Limb (tissue), 2 donors: ENCODE measurements at regions not wholly inside any gene's neighbourhood (a gene's known extent, or its start where the extent isn't known, plus 50 kb on each side); places are given as distances from the start of the nearest gene placed in this dataset.

Experiments used
- DNase-seq, 2 donors: peaks; one replicate each; pipeline ENCODE4 v3.0.0-alpha.2; 2016; ENCODE audit errors: extremely low spot score in 2 of 2

- no peak for DNase-seq
Measured at GRCh38 chr12:34526946-34527345, 504.6 kb downstream of the ALG10 start.

GRCh38 chr12:34547276-34547675 lies 525.0 kb downstream of the ALG10 start:
- no peak for DNase-seq

- no peak for DNase-seq
Measured at GRCh38 chr12:34591966-34592365, 569.7 kb downstream of the ALG10 start.

GRCh38 chr12:34595749-34596733 lies 573.7 kb downstream of the ALG10 start:
- DNase-seq = no peak

GRCh38 chr12:34597548-34598351 lies 575.5 kb downstream of the ALG10 start:
- peak in 1 of 2 donors; percentile 16 for DNase-seq

- no peak for DNase-seq
Measured at GRCh38 chr12:34598352-34598827, 576.1 kb downstream of the ALG10 start.

GRCh38 chr12:34598851-34599529 lies 576.7 kb downstream of the ALG10 start:
- no peak for DNase-seq

- DNase-seq = no peak
Measured at GRCh38 chr12:34599530-34600513, 577.5 kb downstream of the ALG10 start.

GRCh38 chr12:34600592-34601462 lies 578.5 kb downstream of the ALG10 start:
- no peak for DNase-seq

GRCh38 chr12:34601689-34602088 lies 579.4 kb downstream of the ALG10 start:
- DNase-seq = no peak

- DNase-seq = no peak
Measured at GRCh38 chr12:34602213-34602940, 580.1 kb downstream of the ALG10 start.

GRCh38 chr12:34603382-34604035 lies 581.2 kb downstream of the ALG10 start:
- DNase-seq = no peak

- DNase-seq = no peak
Measured at GRCh38 chr12:34604227-34604626, 581.9 kb downstream of the ALG10 start.

GRCh38 chr12:34604631-34605509 lies 582.6 kb downstream of the ALG10 start:
- no peak for DNase-seq

- no peak for DNase-seq
Measured at GRCh38 chr12:34605510-34605887, 583.2 kb downstream of the ALG10 start.

GRCh38 chr12:34605955-34606748 lies 583.9 kb downstream of the ALG10 start:
- no peak for DNase-seq
